GM23338 (cell line): ENCODE measurements at regions not wholly inside any gene's neighbourhood (a gene's known extent, or its start where the extent isn't known, plus 50 kb on each side); places are given as distances from the start of the nearest gene placed in this dataset.
"Not testable (repeated sequence)": the region's sequence is repeated elsewhere in the genome, so short reads cannot be mapped to it uniquely, and the experiment has no call there.

Source experiments
- ATAC-seq: fragments of 200-7000 bp; cut with Tn5 transposase; 3 replicates; pipeline ENCODE4 v1.9.1; 2020
- DNase-seq: peaks from one replicate; pipeline ENCODE4 v3.0.0-alpha.2; 2015; ENCODE audit warnings: low spot score
- H2AFZ ChIP-seq: fragments of 200-600 bp; sonication (generic); 2 replicates; pipeline ENCODE4 v1.8.0; 2016; ENCODE audit warnings: antibody characterized with exemption, mild to moderate bottlenecking, moderate library complexity
- H3F3A ChIP-seq: fragments of 200-600 bp; sonication (generic); replicated peaks from 2 replicates; pipeline ENCODE4 v1.8.0; 2017; ENCODE audit warnings: antibody characterized with exemption, mixed run types, low read depth
- H3K27ac ChIP-seq: fragments of 200-600 bp; sonication (generic); 2 replicates; pipeline ENCODE4 v1.6.1; 2016; ENCODE audit warnings: low read depth
- H3K27me3 ChIP-seq: fragments of 200-600 bp; sonication (generic); 2 replicates; pipeline ENCODE4 v1.8.0; 2016; ENCODE audit warnings: mild to moderate bottlenecking, mixed run types, moderate library complexity; ENCODE audit not compliant: insufficient read depth
- H3K36me3 ChIP-seq: fragments of 200-600 bp; sonication (generic); 2 replicates; pipeline ENCODE4 v1.8.0; 2016; ENCODE audit warnings: mild to moderate bottlenecking; ENCODE audit not compliant: insufficient read depth
- H3K4me1 ChIP-seq: fragments of 200-600 bp; sonication (generic); 2 replicates; pipeline ENCODE4 v1.8.0; 2016; ENCODE audit warnings: mild to moderate bottlenecking, moderate library complexity; ENCODE audit not compliant: insufficient read depth
- H3K4me2 ChIP-seq: fragments of 200-600 bp; sonication (generic); 2 replicates; pipeline ENCODE4 v1.7.1; 2017; ENCODE audit warnings: mixed run types
- H3K4me3 ChIP-seq: fragments of 200-600 bp; sonication (generic); 2 replicates; pipeline ENCODE4 v1.6.1; 2016; ENCODE audit warnings: mixed run types
- H3K79me2 ChIP-seq: fragments of 200-600 bp; sonication (generic); replicated peaks from 2 replicates; pipeline ENCODE4 v1.8.0; 2017; ENCODE audit warnings: mild to moderate bottlenecking; ENCODE audit not compliant: insufficient read depth
- H3K9me2 ChIP-seq: fragments of 200-600 bp; sonication (generic); 2 replicates; pipeline ENCODE4 v1.8.0; 2017; ENCODE audit not compliant: insufficient read depth
- H4K20me1 ChIP-seq: fragments of 200-600 bp; sonication (generic); replicated peaks from 2 replicates; pipeline ENCODE4 v1.8.0; 2017; ENCODE audit warnings: mild to moderate bottlenecking; ENCODE audit not compliant: insufficient read depth
- H3K27ac Mint-ChIP-seq: 2 replicates; pipeline ENCODE4 v1.8.0; 2020; ENCODE audit warnings: inconsistent platforms, mild to moderate bottlenecking, moderate library complexity, mixed read lengths
- H3K27me3 Mint-ChIP-seq: 3 replicates; pipeline ENCODE4 v1.8.0; 2022; ENCODE audit warnings: low read depth, mild to moderate bottlenecking, moderate library complexity, mixed read lengths, inconsistent platforms; ENCODE audit not compliant: insufficient read depth, poor library complexity
- H3K36me3 Mint-ChIP-seq: 3 replicates; pipeline ENCODE4 v1.8.0; 2021; ENCODE audit warnings: low read depth, mild to moderate bottlenecking, inconsistent platforms, moderate library complexity, mixed read lengths
- H3K4me1 Mint-ChIP-seq: 3 replicates; pipeline ENCODE4 v1.8.0; 2020; ENCODE audit warnings: mild to moderate bottlenecking, inconsistent platforms, mixed read lengths
- H3K4me3 Mint-ChIP-seq: 3 replicates; pipeline ENCODE4 v1.8.0; 2021; ENCODE audit warnings: moderate library complexity, mild to moderate bottlenecking, inconsistent platforms, mixed read lengths
- H3K9me3 Mint-ChIP-seq: 3 replicates; pipeline ENCODE4 v1.8.0; 2020; ENCODE audit warnings: moderate library complexity, mild to moderate bottlenecking, inconsistent platforms, mixed read lengths
- CREB1 ChIP-seq: fragments of 250-450 bp; sonication (Bioruptor Pico); IDR thresholded peaks from 2 replicates; pipeline ENCODE4 v1.5.0; 2020; ENCODE audit warnings: low read depth, mild to moderate bottlenecking, moderate library complexity
- EZH2 ChIP-seq: fragments of 200-600 bp; sonication (generic); IDR thresholded peaks from one replicate; pipeline ENCODE4 v1.8.0; 2017; ENCODE audit warnings: antibody characterized with exemption, mild to moderate bottlenecking, low read depth; ENCODE audit not compliant: unreplicated experiment
- EZH2phosphoT487 ChIP-seq: fragments of 200-600 bp; sonication (generic); IDR thresholded peaks from one replicate; pipeline ENCODE4 v1.8.1; 2018; ENCODE audit warnings: antibody characterized with exemption; ENCODE audit not compliant: unreplicated experiment
- NANOG ChIP-seq: IDR thresholded peaks from 2 replicates; pipeline ENCODE4 v1.6.1; 2016; ENCODE audit warnings: antibody characterized with exemption, borderline replicate concordance
- POLR2AphosphoS5 ChIP-seq: IDR thresholded peaks from 2 replicates; pipeline ENCODE4 v1.6.1; 2016; ENCODE audit warnings: antibody characterized with exemption, low read depth
- ZNF114 ChIP-seq: fragments of 250-450 bp; sonication (Bioruptor Pico); IDR thresholded peaks from 2 replicates; pipeline ENCODE4 v1.5.0; 2020; ENCODE audit warnings: mild to moderate bottlenecking, moderate library complexity
- ZNF331 ChIP-seq: fragments of 250-450 bp; sonication (Bioruptor Pico); IDR thresholded peaks from 2 replicates; pipeline ENCODE4 v1.5.0; 2020; ENCODE audit warnings: low read depth, mild to moderate bottlenecking, moderate library complexity
- TF ChIP-seq, protein P1 (sequence below): IDR thresholded peaks from 2 replicates; pipeline ENCODE4 v1.6.1; 2016; ENCODE audit warnings: antibody characterized with exemption
- TF ChIP-seq, protein P2 (sequence below): IDR thresholded peaks from one replicate; pipeline ENCODE4 v1.6.1; 2018; ENCODE audit warnings: antibody characterized with exemption; ENCODE audit not compliant: unreplicated experiment
- TF ChIP-seq, protein P3 (sequence below), 2 experiments: fragments of 200-600 bp in 1 of 2; sonication (generic) in 1 of 2; conservative IDR thresholded peaks; 2 replicates each; pipeline versions ENCODE4 v1.5.1 to v1.6.1; 2016 to 2017; ENCODE audit warnings: antibody characterized with exemption in 2 of 2, low read depth in 2 of 2, mild to moderate bottlenecking in 2 of 2, moderate library complexity in 1 of 2

DNA sequence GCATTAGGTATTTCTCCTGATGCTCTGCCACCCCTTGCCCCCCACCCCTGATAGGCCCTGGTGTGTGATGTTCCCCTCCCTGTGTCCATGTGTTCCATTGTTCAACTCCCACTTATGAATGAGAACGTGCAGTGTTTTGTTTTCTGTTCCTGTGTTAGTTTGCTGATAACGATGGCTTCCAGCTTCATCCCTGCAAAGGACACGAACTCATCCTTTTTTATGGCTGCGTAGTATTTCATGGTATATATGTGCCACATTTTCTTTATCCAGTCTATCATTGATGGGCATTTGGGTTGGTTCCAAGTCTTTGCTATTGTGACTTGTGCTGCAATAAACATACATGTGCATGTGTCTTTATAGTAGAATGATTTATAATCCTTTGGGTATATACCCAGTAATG lies 109.7 kb upstream of the PITX1 start:
- not testable (repeated sequence) for H3K4me2 ChIP-seq, H2AFZ ChIP-seq, H3K9me2 ChIP-seq, H4K20me1 ChIP-seq, DNase-seq, H3K36me3 ChIP-seq, H3K79me2 ChIP-seq, H3K27me3 ChIP-seq, H3K27ac Mint-ChIP-seq, H3K4me3 ChIP-seq, H3K4me1 ChIP-seq, H3K36me3 Mint-ChIP-seq, H3K27me3 Mint-ChIP-seq, H3K4me1 Mint-ChIP-seq, H3F3A ChIP-seq, ATAC-seq, H3K4me3 Mint-ChIP-seq, H3K27ac ChIP-seq
- H3K9me3 Mint-ChIP-seq: peaks cover 10% of the 10 kb centered on the region

DNA sequence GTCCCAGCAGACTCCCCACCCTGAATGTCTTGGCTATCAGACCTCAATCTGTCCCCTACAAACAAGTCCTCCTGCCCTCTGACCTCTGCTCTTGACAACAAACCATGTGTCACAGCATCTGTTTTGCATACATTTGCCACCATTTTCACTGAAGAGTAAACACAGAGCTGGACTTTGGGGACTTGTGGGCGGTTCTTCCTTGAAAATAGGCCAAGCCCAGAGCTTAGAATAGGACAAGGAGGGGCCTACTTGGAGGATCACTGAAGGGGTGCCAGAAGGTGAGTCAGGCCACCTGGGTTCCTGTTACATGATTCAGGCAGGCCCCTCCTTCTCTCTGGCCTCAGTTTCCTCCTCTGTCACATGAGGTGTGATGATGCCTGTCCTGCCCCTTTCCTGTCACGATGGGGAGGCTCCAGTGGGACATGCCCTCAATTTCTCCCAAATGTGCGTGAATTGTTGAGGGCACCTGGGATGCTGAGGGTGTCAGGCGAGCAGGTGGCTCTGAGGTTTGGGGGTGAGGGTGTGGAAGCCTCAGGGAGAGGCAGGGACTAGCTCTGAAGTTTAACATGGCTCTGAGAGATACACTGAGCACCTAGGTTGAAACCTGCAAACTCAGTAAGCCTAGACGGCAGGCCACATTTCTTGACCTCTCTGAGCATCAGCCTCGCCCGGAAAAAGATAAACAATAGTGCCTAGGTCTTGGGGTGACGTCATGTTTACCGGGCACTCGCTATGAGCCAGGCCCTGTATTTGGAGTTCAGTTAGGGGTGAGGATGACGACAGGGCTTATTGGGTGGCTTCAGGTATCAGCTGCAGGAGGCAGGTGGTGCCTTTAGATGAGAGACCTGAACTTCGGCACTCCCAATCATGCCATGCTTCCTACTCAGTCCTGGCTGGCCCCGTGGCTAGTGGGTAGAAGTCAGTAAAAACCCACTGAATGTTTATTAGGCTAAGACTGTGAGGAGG lies 107.6 kb upstream of the PITX1 start:
- Histone ChIP-seq H3K9me2 (no peaks in the 10 kb centered on the region), H3F3A (no peaks in the 10 kb centered on the region), H3K4me1 (no peaks in the 10 kb centered on the region), H4K20me1 (no peaks in the 10 kb centered on the region), H3K4me3 (no peak overlapping the region), H3K27me3 (no peaks in the 10 kb centered on the region), H3K27ac (no peak overlapping the region), H2AFZ (no peak overlapping the region), H3K36me3 (no peaks in the 10 kb centered on the region), H3K4me2 (no peak overlapping the region), H3K79me2 (no peaks in the 10 kb centered on the region)
- Mint-ChIP-seq H3K4me3 (no peak overlapping the region), H3K27me3 (peaks cover 8% of the 10 kb centered on the region), H3K9me3 (no peaks in the 10 kb centered on the region), H3K27ac (no peak overlapping the region), H3K36me3 (no peaks in the 10 kb centered on the region), H3K4me1 (no peaks in the 10 kb centered on the region)
- TF ChIP-seq, protein P1, sequence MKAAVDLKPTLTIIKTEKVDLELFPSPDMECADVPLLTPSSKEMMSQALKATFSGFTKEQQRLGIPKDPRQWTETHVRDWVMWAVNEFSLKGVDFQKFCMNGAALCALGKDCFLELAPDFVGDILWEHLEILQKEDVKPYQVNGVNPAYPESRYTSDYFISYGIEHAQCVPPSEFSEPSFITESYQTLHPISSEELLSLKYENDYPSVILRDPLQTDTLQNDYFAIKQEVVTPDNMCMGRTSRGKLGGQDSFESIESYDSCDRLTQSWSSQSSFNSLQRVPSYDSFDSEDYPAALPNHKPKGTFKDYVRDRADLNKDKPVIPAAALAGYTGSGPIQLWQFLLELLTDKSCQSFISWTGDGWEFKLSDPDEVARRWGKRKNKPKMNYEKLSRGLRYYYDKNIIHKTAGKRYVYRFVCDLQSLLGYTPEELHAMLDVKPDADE: no peak
- no peak for TF ChIP-seq ZNF114 (CRISPR knock-in tag)
- DNase-seq: peak; percentile 4
- no peak for ATAC-seq

DNA sequence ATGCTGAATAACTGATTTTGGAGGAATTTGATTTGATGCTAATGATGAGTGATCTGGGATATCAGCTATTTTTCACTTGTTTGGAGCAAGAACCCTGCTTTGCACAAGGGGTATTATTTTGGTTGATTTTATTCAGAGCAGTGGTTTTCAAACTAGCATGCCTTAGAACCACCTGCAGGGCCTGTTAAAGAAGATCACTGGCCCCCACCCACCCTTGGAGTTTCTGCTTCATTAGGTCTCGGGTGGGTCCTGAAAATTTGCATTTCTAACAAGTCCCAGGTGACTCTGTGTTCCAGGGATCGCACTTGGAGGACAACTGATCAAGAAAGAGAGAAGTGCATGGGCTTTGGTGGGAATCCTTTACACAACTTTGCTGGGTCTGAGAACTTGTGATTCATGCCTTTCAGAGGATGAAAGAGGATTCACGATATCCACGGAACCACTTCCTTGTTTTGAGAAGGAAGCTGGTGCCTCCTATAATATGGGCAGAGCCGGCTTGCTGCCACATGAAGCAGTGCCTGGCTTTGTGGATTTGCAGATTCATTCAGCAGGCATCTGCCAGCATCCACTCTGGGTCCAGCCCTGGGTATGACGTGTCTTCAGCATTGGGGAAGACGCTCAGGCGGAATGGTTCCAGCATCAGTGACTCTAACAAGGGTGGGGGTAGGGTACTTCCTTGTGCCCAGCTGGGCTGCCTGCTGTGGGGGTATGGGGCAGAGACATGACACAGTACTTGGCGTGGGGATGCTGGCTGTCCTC lies 106.6 kb upstream of the PITX1 start:
- H3K4me3 Mint-ChIP-seq: no peak overlapping the region
- Histone ChIP-seq H3K36me3 (no peaks in the 10 kb centered on the region), H3F3A (no peaks in the 10 kb centered on the region), H3K27me3 (no peaks in the 10 kb centered on the region), H4K20me1 (no peaks in the 10 kb centered on the region), H3K27ac (no peak overlapping the region), H2AFZ (no peak overlapping the region), H3K4me2 (no peak overlapping the region), H3K79me2 (no peaks in the 10 kb centered on the region), H3K9me2 (no peaks in the 10 kb centered on the region), H3K4me3 (no peak overlapping the region), H3K4me1 (no peaks in the 10 kb centered on the region)
- H3K9me3 Mint-ChIP-seq: no peaks in the 10 kb centered on the region
- peaks cover 12% of the 10 kb centered on the region for H3K27me3 Mint-ChIP-seq
- DNase-seq (no peak), ATAC-seq (no peak)
- no peaks in the 10 kb centered on the region for H3K4me1 Mint-ChIP-seq
- H3K27ac Mint-ChIP-seq: no peak overlapping the region
- no peaks in the 10 kb centered on the region for H3K36me3 Mint-ChIP-seq
- TF ChIP-seq EZH2: no peak
- TF ChIP-seq POLR2AphosphoS5: no peak
- no peak for TF ChIP-seq ZNF331 (CRISPR knock-in tag)
- TF ChIP-seq, protein P1: no peak
- no peak for TF ChIP-seq CREB1
- TF ChIP-seq, protein P2, sequence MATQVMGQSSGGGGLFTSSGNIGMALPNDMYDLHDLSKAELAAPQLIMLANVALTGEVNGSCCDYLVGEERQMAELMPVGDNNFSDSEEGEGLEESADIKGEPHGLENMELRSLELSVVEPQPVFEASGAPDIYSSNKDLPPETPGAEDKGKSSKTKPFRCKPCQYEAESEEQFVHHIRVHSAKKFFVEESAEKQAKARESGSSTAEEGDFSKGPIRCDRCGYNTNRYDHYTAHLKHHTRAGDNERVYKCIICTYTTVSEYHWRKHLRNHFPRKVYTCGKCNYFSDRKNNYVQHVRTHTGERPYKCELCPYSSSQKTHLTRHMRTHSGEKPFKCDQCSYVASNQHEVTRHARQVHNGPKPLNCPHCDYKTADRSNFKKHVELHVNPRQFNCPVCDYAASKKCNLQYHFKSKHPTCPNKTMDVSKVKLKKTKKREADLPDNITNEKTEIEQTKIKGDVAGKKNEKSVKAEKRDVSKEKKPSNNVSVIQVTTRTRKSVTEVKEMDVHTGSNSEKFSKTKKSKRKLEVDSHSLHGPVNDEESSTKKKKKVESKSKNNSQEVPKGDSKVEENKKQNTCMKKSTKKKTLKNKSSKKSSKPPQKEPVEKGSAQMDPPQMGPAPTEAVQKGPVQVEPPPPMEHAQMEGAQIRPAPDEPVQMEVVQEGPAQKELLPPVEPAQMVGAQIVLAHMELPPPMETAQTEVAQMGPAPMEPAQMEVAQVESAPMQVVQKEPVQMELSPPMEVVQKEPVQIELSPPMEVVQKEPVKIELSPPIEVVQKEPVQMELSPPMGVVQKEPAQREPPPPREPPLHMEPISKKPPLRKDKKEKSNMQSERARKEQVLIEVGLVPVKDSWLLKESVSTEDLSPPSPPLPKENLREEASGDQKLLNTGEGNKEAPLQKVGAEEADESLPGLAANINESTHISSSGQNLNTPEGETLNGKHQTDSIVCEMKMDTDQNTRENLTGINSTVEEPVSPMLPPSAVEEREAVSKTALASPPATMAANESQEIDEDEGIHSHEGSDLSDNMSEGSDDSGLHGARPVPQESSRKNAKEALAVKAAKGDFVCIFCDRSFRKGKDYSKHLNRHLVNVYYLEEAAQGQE: no peak
- no peak for TF ChIP-seq EZH2phosphoT487
- no peak for TF ChIP-seq NANOG
- TF ChIP-seq, protein P3, sequence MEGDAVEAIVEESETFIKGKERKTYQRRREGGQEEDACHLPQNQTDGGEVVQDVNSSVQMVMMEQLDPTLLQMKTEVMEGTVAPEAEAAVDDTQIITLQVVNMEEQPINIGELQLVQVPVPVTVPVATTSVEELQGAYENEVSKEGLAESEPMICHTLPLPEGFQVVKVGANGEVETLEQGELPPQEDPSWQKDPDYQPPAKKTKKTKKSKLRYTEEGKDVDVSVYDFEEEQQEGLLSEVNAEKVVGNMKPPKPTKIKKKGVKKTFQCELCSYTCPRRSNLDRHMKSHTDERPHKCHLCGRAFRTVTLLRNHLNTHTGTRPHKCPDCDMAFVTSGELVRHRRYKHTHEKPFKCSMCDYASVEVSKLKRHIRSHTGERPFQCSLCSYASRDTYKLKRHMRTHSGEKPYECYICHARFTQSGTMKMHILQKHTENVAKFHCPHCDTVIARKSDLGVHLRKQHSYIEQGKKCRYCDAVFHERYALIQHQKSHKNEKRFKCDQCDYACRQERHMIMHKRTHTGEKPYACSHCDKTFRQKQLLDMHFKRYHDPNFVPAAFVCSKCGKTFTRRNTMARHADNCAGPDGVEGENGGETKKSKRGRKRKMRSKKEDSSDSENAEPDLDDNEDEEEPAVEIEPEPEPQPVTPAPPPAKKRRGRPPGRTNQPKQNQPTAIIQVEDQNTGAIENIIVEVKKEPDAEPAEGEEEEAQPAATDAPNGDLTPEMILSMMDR (conservative IDR thresholded peaks at IDR 0.05; ENCODE audit: low read depth in 2 of 2): no peak
